ENCODE measurements at regions not wholly inside any gene's neighbourhood (a gene's known extent, or its start where the extent isn't known, plus 50 kb on each side); places are given as distances from the start of the nearest gene placed in this dataset.

- no peak for TF ChIP-seq CTCF (IDR thresholded peaks at IDR 0.05; ENCODE audit: insufficient read depth, low read depth, low read length)
- DNase-seq (ENCODE audit: low read depth), result no peak
- no peak overlapping the region for H3K4me3 ChIP-seq (ENCODE audit: low read depth, low read length)
Observed at GRCh38 chr2:18677280-18677679, 87.9 kb upstream of the NT5C1B start.

GRCh38 chr2:18674309-18674708 lies 84.9 kb upstream of the NT5C1B start:
- TF ChIP-seq CTCF (IDR thresholded peaks at IDR 0.05; ENCODE audit: insufficient read depth, low read depth, low read length), result no peak
- no peak overlapping the region for H3K4me3 ChIP-seq (ENCODE audit: low read depth, low read length)
- DNase-seq (ENCODE audit: low read depth), result no peak

- DNase-seq (ENCODE audit: low read depth), result no peak
- no peak for TF ChIP-seq CTCF (IDR thresholded peaks at IDR 0.05; ENCODE audit: insufficient read depth, low read depth, low read length)
- no peak overlapping the region for H3K4me3 ChIP-seq (ENCODE audit: low read depth, low read length)
Observed at GRCh38 chr2:18671363-18671762, 82.0 kb upstream of the NT5C1B start.

GRCh38 chr2:18668221-18668620 lies 78.9 kb upstream of the NT5C1B start:
- DNase-seq (ENCODE audit: low read depth), result no peak
- H3K4me3 ChIP-seq (ENCODE audit: low read depth, low read length), result no peak overlapping the region
- TF ChIP-seq CTCF (IDR thresholded peaks at IDR 0.05; ENCODE audit: insufficient read depth, low read depth, low read length), result no peak

- no peak overlapping the region for H3K4me3 ChIP-seq (ENCODE audit: low read depth, low read length)
- no peak for TF ChIP-seq CTCF (IDR thresholded peaks at IDR 0.05; ENCODE audit: insufficient read depth, low read depth, low read length)
- no peak for DNase-seq (ENCODE audit: low read depth)
Observed at GRCh38 chr2:18664421-18664820, 75.1 kb upstream of the NT5C1B start.

GRCh38 chr2:18663861-18664260 lies 74.5 kb upstream of the NT5C1B start:
- no peak overlapping the region for H3K4me3 ChIP-seq (ENCODE audit: low read depth, low read length)
- DNase-seq (ENCODE audit: low read depth), result no peak
- TF ChIP-seq CTCF (IDR thresholded peaks at IDR 0.05; ENCODE audit: insufficient read depth, low read depth, low read length), result no peak

- DNase-seq (ENCODE audit: low read depth), result no peak
- TF ChIP-seq CTCF (IDR thresholded peaks at IDR 0.05; ENCODE audit: insufficient read depth, low read depth, low read length), result no peak
- H3K4me3 ChIP-seq (ENCODE audit: low read depth, low read length), result no peak overlapping the region
Observed at GRCh38 chr2:18662689-18663088, 73.3 kb upstream of the NT5C1B start.

Measured in fibroblast of villous mesenchyme (primary cell).